AG09309 (cell line): ENCODE measurements at regions not wholly inside any gene's neighbourhood (a gene's known extent, or its start where the extent isn't known, plus 50 kb on each side); places are given as distances from the start of the nearest gene placed in this dataset.

Source experiments
- DNase-seq: peaks from one replicate; pipeline ENCODE4 v3.0.0-alpha.2; 2010; ENCODE audit warnings: low read depth
- H3K4me3 ChIP-seq: 2 replicates; pipeline ENCODE4 v1.5.1; 2011; ENCODE audit warnings: mild to moderate bottlenecking, low read depth, low read length, moderate library complexity; ENCODE audit not compliant: control insufficient read depth
- TF ChIP-seq, protein P1 (sequence below): IDR thresholded peaks from 2 replicates; pipeline ENCODE4 v1.5.1; 2011; ENCODE audit warnings: mild to moderate bottlenecking, low read depth, low read length, inconsistent platforms; ENCODE audit not compliant: insufficient read depth, control insufficient read depth; ENCODE audit errors: missing control alignments

DNA sequence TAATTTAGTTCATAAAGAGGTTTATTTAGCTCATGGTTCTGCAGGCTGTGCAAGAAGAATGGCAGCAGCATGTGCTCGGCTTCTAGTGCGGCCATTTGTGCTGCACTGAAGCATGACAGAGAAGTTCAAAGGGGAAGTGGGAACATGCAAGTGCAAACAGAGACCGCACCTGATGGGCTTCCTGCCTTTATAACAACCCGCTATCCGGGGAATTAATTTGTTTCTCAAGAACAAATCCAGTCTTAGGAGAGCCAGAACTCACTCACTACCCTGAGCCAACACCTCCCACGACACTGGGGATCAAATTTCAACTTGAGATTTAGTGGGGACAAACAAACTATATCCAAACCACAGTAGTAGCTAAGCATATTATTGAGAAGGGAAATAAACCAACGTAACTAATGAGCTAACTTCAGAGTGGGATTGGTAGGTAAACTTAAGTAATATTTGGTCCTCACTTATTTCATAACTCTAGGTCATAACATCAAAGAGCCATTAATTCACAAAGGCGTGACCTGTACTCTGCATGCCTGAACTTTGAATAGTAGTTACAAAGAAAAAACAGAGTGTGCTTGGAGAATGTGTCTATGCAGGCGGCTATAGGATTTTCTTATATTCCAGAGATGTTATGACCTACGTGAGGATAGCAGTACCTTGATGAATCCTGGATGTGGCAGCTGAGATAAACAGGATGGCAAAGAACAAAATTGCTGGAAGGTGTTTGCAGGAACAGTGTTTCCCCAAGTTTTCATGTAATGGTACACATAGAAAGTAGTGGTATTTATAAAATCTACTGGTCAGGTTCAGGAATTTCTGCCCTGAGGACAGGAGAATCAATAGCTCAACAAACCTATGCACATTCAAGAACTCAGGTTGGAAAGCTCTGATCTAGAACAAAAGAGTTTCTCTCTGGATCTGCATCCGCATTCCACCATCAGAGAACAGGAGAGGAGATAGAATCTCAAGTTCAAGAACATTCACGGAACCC is 845.9 kb upstream of the ID2 start:
- TF ChIP-seq, protein P1, sequence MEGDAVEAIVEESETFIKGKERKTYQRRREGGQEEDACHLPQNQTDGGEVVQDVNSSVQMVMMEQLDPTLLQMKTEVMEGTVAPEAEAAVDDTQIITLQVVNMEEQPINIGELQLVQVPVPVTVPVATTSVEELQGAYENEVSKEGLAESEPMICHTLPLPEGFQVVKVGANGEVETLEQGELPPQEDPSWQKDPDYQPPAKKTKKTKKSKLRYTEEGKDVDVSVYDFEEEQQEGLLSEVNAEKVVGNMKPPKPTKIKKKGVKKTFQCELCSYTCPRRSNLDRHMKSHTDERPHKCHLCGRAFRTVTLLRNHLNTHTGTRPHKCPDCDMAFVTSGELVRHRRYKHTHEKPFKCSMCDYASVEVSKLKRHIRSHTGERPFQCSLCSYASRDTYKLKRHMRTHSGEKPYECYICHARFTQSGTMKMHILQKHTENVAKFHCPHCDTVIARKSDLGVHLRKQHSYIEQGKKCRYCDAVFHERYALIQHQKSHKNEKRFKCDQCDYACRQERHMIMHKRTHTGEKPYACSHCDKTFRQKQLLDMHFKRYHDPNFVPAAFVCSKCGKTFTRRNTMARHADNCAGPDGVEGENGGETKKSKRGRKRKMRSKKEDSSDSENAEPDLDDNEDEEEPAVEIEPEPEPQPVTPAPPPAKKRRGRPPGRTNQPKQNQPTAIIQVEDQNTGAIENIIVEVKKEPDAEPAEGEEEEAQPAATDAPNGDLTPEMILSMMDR: no peak
- DNase-seq: no peak
- no peak overlapping the region for H3K4me3 ChIP-seq

GRCh38 chr2:7837237-7837760 is 844.6 kb upstream of the ID2 start:
- no peak for DNase-seq
- H3K4me3 ChIP-seq: no peak overlapping the region
- TF ChIP-seq, protein P1: no peak

DNA sequence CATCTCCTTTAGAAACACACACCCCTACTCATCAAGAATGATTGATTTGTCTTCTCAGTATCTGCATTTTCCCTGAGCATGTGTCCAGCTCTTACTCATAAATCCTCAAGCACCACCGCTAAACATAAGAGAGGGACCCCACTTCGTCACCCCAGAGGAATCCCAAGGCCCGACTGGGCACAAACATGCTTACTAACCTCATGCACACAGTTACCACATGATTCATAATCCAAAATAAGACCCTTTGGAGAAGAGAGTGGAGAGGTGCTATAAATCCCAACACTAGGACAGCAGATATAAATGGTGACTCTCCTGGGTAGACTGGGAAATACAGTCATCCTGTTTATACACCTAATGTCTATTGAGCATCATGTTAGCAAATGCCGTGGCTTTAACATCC is 843.2 kb upstream of the ID2 start:
- DNase-seq: no peak
- TF ChIP-seq, protein P1: no peak
- H3K4me3 ChIP-seq: no peak overlapping the region

DNA sequence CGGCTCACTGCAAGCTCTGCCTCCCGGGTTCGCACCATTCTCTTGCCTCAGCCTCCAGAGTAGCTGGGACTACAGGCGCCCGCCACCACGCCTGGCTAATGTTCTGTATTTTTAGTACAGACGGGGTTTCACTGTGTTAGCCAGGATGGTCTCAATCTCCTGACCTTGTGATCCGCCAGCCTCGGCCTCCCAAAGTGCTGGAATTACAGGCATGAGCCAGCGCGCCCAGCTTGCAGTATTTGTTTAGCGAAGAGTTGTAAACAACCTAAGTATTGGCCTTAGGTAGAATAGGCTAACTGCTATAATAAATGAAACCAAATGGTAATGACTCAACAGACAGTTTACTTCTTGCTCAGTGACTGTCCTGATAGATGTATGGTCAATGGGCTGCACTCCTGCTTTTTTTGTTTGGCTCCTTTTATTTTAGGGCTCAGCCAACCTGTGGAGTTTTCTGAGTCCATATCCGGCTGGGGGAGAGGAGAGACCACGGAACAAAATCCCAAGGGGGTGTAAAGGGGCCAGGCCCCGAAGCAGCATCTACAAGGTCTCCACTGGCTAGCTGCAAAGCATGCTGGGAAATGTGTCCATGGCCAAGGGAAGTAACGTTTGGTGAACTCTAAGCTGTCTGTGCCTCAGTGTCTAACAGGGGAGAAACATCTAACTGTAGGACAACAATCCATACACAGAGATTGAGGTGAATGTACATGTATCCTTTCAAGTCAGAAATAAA is 841.0 kb upstream of the ID2 start:
- TF ChIP-seq, protein P1: no peak
- DNase-seq: no peak
- H3K4me3 ChIP-seq: no peak overlapping the region

GRCh38 chr2:7841751-7842150 is 840.1 kb upstream of the ID2 start:
- TF ChIP-seq, protein P1: no peak
- H3K4me3 ChIP-seq: no peak overlapping the region
- no peak for DNase-seq

- no peak overlapping the region for H3K4me3 ChIP-seq
- DNase-seq: no peak
- TF ChIP-seq, protein P1: no peak
These were observed 837.4 kb upstream of the ID2 start for GRCh38 chr2:7844414-7844965.
